ENCODE measurements at regions not wholly inside any gene's neighbourhood (a gene's known extent, or its start where the extent isn't known, plus 50 kb on each side); places are given as distances from the start of the nearest gene placed in this dataset.

- 6% methylated on average over 5 of the region's 5 CpGs for WGBS (ENCODE audit: insufficient coverage, insufficient replicate concordance, low lambda C conversion rate, missing lambda C conversion rate)
- SMC1A ChIA-PET (ENCODE audit: uncharacterized antibody, unreplicated experiment) = no interaction called here
- no peak for TF ChIP-seq ZBTB40 (IDR thresholded peaks at IDR 0.05; ENCODE audit: borderline replicate concordance)
- no peak for TF ChIP-seq YBX1 (IDR thresholded peaks at IDR 0.05)
- no peak for TF ChIP-seq HDAC2 (IDR thresholded peaks at IDR 0.05)
- TF ChIP-seq KDM1A (IDR thresholded peaks at IDR 0.05; ENCODE audit: borderline replicate concordance) = no peak
- TF ChIP-seq SMARCA5 (IDR thresholded peaks at IDR 0.05) = no peak
- TF ChIP-seq ELK1 (IDR thresholded peaks at IDR 0.05; ENCODE audit: low read depth, low read length) = no peak
- no peak for TF ChIP-seq MYC (IDR thresholded peaks at IDR 0.05; ENCODE audit: insufficient read depth, insufficient read length, insufficient replicate concordance, low read length, severe bottlenecking)
- TF ChIP-seq NRF1 (conservative IDR thresholded peaks at IDR 0.05; ENCODE audit: low read depth, low read length) = no peak
- no peak for TF ChIP-seq SMC3 (IDR thresholded peaks at IDR 0.05; ENCODE audit: borderline replicate concordance, low read length)
- no peak for TF ChIP-seq IKZF1 (conservative IDR thresholded peaks at IDR 0.05)
- TF ChIP-seq PRDM15 (CRISPR knock-in tag; IDR thresholded peaks at IDR 0.05) = no peak
- TF ChIP-seq RELA (IDR thresholded peaks at IDR 0.05; ENCODE audit: borderline replicate concordance, partially characterized antibody) = no peak
- TF ChIP-seq MXI1 (IDR thresholded peaks at IDR 0.05; ENCODE audit: low read depth, low read length) = no peak
- no peak for TF ChIP-seq JUNB (IDR thresholded peaks at IDR 0.05)
- TF ChIP-seq ZNF217 (IDR thresholded peaks at IDR 0.05) = no peak
- TF ChIP-seq STAT3 (IDR thresholded peaks at IDR 0.05; ENCODE audit: low read depth, low read length) = no peak
- no peak for TF ChIP-seq SP1 (IDR thresholded peaks at IDR 0.05; ENCODE audit: low read depth, low read length)
Observed at GRCh38 chr17:6244253-6244652, 174.1 kb downstream of the WSCD1 start.

More at GRCh38 chr17:6244253-6244652, 174.1 kb downstream of the WSCD1 start:
- POLR2A ChIA-PET = no interaction called here
- Histone ChIP-seq H3K27ac (ENCODE audit: control insufficient read depth, insufficient read depth) (no peak overlapping the region), H3K79me2 (ENCODE audit: control insufficient read depth, insufficient read depth, low read length) (no peaks in the 10 kb centered on the region), H3K27me3 (replicated peaks in 1 of 2; ENCODE audit: control insufficient read depth in 2 of 2, insufficient read depth in 2 of 2, low read length in 1 of 2) (no peaks in the 10 kb centered on the region; a peak in 1 of 4 replicates), H3K4me1 (ENCODE audit: control insufficient read depth, insufficient read depth, low read length) (no peaks in the 10 kb centered on the region), H3K4me2 (ENCODE audit: control insufficient read depth, insufficient read depth) (no peak overlapping the region), H3K36me3 (ENCODE audit: control insufficient read depth in 2 of 2, insufficient read depth in 2 of 2, low read length in 1 of 2) (no peaks in the 10 kb centered on the region), H3K9ac (ENCODE audit: control insufficient read depth, insufficient read depth, low read length) (no peak overlapping the region), H3K9me3 (replicated peaks; ENCODE audit: control insufficient read depth, insufficient read depth, low read length) (no peaks in the 10 kb centered on the region), H3K4me3 (no peak overlapping the region), H2AFZ (ENCODE audit: control insufficient read depth, low read depth, low read length) (no peak overlapping the region), H4K20me1 (ENCODE audit: control insufficient read depth, insufficient read depth) (no peaks in the 10 kb centered on the region)
- in situ Hi-C loops (cut with MboI) = no loop called here
- RAD21 ChIA-PET (ENCODE audit: unreplicated experiment) = no interaction called here
- FAIRE-seq = no peak
- BruUV-seq (replicated peaks) = no TSS peak
- no peak for DNase-seq (ENCODE audit: low read depth, low spot score)
- intact Hi-C loops (cut with micrococcal nuclease; ENCODE audit: unreplicated experiment) = no loop called here
- no peak for ATAC-seq
- CTCF ChIA-PET = no interaction called here
